ENCODE measurements at regions not wholly inside any gene's neighbourhood (a gene's known extent, or its start where the extent isn't known, plus 50 kb on each side); places are given as distances from the start of the nearest gene placed in this dataset.

GRCh38 chr2:166381-166780 is 97.5 kb downstream of the SH3YL1 start:
- no peak for DNase-seq (ENCODE audit: low read depth)
- H3K4me3 ChIP-seq (ENCODE audit: control insufficient read depth, low read depth, low read length): no peak overlapping the region
- TF ChIP-seq CTCF (conservative IDR thresholded peaks at IDR 0.05; ENCODE audit: control insufficient read depth, insufficient read depth, low read depth, low read length): no peak

GRCh38 chr2:165530-165929 is 98.3 kb downstream of the SH3YL1 start:
- no peak for DNase-seq (ENCODE audit: low read depth)
- no peak for TF ChIP-seq CTCF (conservative IDR thresholded peaks at IDR 0.05; ENCODE audit: control insufficient read depth, insufficient read depth, low read depth, low read length)

GRCh38 chr2:162473-163382 is 101.1 kb downstream of the SH3YL1 start:
- H3K4me3 ChIP-seq (ENCODE audit: control insufficient read depth, low read depth, low read length): no peak overlapping the region
- no peak for DNase-seq (ENCODE audit: low read depth)

More at GRCh38 chr2:165530-165929, 98.3 kb downstream of the SH3YL1 start:
- H3K4me3 ChIP-seq (ENCODE audit: control insufficient read depth, low read depth, low read length): no peak overlapping the region

GRCh38 chr2:161729-162128 is 102.1 kb downstream of the SH3YL1 start:
- DNase-seq (ENCODE audit: low read depth): no peak
- H3K4me3 ChIP-seq (ENCODE audit: control insufficient read depth, low read depth, low read length): no peak overlapping the region
- no peak for TF ChIP-seq CTCF (conservative IDR thresholded peaks at IDR 0.05; ENCODE audit: control insufficient read depth, insufficient read depth, low read depth, low read length)

More at GRCh38 chr2:162473-163382, 101.1 kb downstream of the SH3YL1 start:
- no peak for TF ChIP-seq CTCF (conservative IDR thresholded peaks at IDR 0.05; ENCODE audit: control insufficient read depth, insufficient read depth, low read depth, low read length)

- no peak for TF ChIP-seq CTCF (conservative IDR thresholded peaks at IDR 0.05; ENCODE audit: control insufficient read depth, insufficient read depth, low read depth, low read length)
- no peak for DNase-seq (ENCODE audit: low read depth)
- no peak overlapping the region for H3K4me3 ChIP-seq (ENCODE audit: control insufficient read depth, low read depth, low read length)
Observed at GRCh38 chr2:151553-152334, 105.4 kb upstream of the FAM110C start.

GRCh38 chr2:145407-145806 is 99.1 kb upstream of the FAM110C start:
- no peak for TF ChIP-seq CTCF (conservative IDR thresholded peaks at IDR 0.05; ENCODE audit: control insufficient read depth, insufficient read depth, low read depth, low read length)
- no peak for DNase-seq (ENCODE audit: low read depth)
- H3K4me3 ChIP-seq (ENCODE audit: control insufficient read depth, low read depth, low read length): no peak overlapping the region
